WERI-Rb-1 (cell line): ENCODE measurements at regions not wholly inside any gene's neighbourhood (a gene's known extent, or its start where the extent isn't known, plus 50 kb on each side); places are given as distances from the start of the nearest gene placed in this dataset.
"Not testable (repeated sequence)": the region's sequence is repeated elsewhere in the genome, so short reads cannot be mapped to it uniquely, and the experiment has no call there.

Experiments
- DNase-seq: peaks from one replicate; pipeline ENCODE4 v3.0.0-alpha.2; 2020
- H3K27ac ChIP-seq: fragments of 250-450 bp; sonication (Bioruptor Pico); 2 replicates; pipeline ENCODE4 v1.5.1; 2020; ENCODE audit warnings: mild to moderate bottlenecking, moderate library complexity
- H3K27me3 ChIP-seq: fragments of 250-450 bp; sonication (Bioruptor Pico); 2 replicates; pipeline ENCODE4 v1.5.1; 2021; ENCODE audit warnings: mild to moderate bottlenecking, low read depth, moderate library complexity; ENCODE audit not compliant: insufficient read depth, severe bottlenecking
- H3K36me3 ChIP-seq: fragments of 250-450 bp; sonication (Bioruptor Pico); 2 replicates; pipeline ENCODE4 v1.5.1; 2020; ENCODE audit warnings: mild to moderate bottlenecking, moderate library complexity
- H3K4me3 ChIP-seq: 2 replicates; pipeline ENCODE4 v1.5.1; 2011; ENCODE audit warnings: low read depth, mild to moderate bottlenecking, control low read depth, low read length
- H3K9me3 ChIP-seq: fragments of 250-450 bp; sonication (Bioruptor Pico); 2 replicates; pipeline ENCODE4 v1.5.1; 2021; ENCODE audit warnings: mild to moderate bottlenecking, moderate library complexity; ENCODE audit not compliant: severe bottlenecking
- TF ChIP-seq, protein P1 (sequence below): IDR thresholded peaks from 2 replicates; pipeline ENCODE4 v1.5.1; 2011; ENCODE audit warnings: low read depth, mild to moderate bottlenecking, control low read depth, inconsistent platforms, low read length

DNA sequence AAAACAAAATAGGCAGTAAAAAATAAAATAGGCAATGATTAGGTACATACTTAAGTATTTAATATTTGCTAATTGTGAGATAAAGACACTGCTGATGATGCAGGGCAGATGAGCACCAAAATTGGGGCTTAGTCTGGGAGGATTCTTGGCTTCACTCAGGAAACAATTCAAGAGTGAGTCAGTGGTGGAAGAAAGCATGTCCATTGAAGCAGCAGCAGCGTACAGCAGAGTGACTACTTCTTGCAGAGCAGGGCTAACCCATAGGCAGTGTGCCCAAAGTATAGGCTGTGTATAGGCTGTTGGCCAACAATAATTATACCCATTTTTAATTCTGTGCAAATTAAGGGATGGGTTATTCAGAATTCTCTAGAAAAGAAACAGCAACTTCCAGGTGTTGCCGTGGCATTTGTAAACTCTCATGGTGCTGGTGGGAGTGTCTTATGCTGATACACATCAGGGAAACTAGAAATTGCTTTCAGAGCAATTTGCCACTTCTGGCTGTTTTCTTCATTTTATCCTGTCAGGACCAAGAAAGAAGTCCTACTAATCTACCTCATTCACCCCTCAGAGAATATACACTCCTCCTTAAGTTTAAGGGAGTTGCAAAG lies 317.3 kb upstream of the NAALADL2 start:
- TF ChIP-seq, protein P1, sequence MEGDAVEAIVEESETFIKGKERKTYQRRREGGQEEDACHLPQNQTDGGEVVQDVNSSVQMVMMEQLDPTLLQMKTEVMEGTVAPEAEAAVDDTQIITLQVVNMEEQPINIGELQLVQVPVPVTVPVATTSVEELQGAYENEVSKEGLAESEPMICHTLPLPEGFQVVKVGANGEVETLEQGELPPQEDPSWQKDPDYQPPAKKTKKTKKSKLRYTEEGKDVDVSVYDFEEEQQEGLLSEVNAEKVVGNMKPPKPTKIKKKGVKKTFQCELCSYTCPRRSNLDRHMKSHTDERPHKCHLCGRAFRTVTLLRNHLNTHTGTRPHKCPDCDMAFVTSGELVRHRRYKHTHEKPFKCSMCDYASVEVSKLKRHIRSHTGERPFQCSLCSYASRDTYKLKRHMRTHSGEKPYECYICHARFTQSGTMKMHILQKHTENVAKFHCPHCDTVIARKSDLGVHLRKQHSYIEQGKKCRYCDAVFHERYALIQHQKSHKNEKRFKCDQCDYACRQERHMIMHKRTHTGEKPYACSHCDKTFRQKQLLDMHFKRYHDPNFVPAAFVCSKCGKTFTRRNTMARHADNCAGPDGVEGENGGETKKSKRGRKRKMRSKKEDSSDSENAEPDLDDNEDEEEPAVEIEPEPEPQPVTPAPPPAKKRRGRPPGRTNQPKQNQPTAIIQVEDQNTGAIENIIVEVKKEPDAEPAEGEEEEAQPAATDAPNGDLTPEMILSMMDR, result no peak
- Histone ChIP-seq H3K27me3 (no peaks in the 10 kb centered on the region), H3K36me3 (no peaks in the 10 kb centered on the region), H3K4me3 (no peak overlapping the region), H3K27ac (no peak overlapping the region), H3K9me3 (no peaks in the 10 kb centered on the region)
- no peak for DNase-seq

GRCh38 chr3:174547801-174548435 lies 311.2 kb upstream of the NAALADL2 start:
- TF ChIP-seq, protein P1, result no peak
- Histone ChIP-seq H3K4me3 (no peak overlapping the region), H3K9me3 (no peaks in the 10 kb centered on the region), H3K27me3 (no peaks in the 10 kb centered on the region), H3K36me3 (no peaks in the 10 kb centered on the region), H3K27ac (no peak overlapping the region)
- no peak for DNase-seq

- TF ChIP-seq, protein P1, result no peak
Measured at GRCh38 chr3:174548841-174549623, 310.1 kb upstream of the NAALADL2 start.

DNA sequence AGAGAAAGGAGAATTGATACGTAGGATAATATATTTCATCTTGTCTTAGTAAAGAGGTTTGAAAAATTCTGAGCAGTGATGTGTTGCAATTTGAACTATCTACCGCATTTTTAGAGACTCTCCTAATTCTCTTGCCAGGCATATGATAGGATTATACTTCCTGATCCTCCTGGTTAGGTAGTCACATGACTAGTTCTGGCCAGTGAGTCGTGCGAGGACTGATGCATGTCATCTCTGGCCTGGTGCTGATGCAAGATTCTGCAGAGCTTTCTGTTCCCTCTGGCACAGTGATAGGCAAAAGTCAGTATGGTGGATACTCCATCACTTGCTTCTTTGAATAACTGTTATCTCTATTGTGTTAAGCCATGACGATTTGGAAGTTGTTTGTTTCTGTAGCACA lies 277.6 kb upstream of the NAALADL2 start:
- Histone ChIP-seq H3K27me3 (no peaks in the 10 kb centered on the region), H3K27ac (no peak overlapping the region), H3K9me3 (no peaks in the 10 kb centered on the region), H3K36me3 (no peaks in the 10 kb centered on the region), H3K4me3 (no peak overlapping the region)
- TF ChIP-seq, protein P1, result no peak
- DNase-seq, result no peak

More at GRCh38 chr3:174548841-174549623, 310.1 kb upstream of the NAALADL2 start:
- H3K27me3 ChIP-seq, result no peaks in the 10 kb centered on the region
- DNase-seq, result no peak
- no peaks in the 10 kb centered on the region for H3K9me3 ChIP-seq
- no peak overlapping the region for H3K4me3 ChIP-seq
- H3K36me3 ChIP-seq, result no peaks in the 10 kb centered on the region
- no peak overlapping the region for H3K27ac ChIP-seq

- no peak overlapping the region for H3K27ac ChIP-seq
- H3K9me3 ChIP-seq, result no peaks in the 10 kb centered on the region
- DNase-seq, result no peak
- TF ChIP-seq, protein P1, result no peak
- H3K36me3 ChIP-seq, result no peaks in the 10 kb centered on the region
- no peak overlapping the region for H3K4me3 ChIP-seq
- no peaks in the 10 kb centered on the region for H3K27me3 ChIP-seq
Measured at GRCh38 chr3:174583396-174583795, 275.7 kb upstream of the NAALADL2 start.

DNA sequence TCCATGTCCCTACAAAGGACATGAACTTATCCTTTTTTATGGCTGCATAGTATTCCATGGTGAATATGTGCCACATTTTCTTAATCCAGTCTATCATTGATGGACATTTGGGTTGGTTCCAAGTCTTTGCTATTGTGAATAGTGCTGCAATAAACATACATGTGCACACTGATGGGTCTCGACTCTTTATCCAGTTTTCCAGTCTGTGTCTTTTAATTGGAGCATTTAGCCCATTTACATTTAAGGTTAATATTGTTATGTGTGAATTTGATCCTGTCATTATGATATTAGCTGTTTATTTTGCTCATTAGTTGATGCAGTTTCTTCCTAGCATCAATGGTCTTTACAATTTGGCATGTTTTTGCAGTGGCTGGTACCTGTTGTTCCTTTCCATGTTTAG lies 272.0 kb upstream of the NAALADL2 start:
- not testable (repeated sequence) for H3K4me3 ChIP-seq, H3K27ac ChIP-seq, H3K9me3 ChIP-seq, H3K36me3 ChIP-seq, H3K27me3 ChIP-seq, DNase-seq
